ENCODE measurements at regions not wholly inside any gene's neighbourhood (a gene's known extent, or its start where the extent isn't known, plus 50 kb on each side); places are given as distances from the start of the nearest gene placed in this dataset.

GRCh38 chr9:25861421-25861820, 183.2 kb upstream of the TUSC1 start:
- TF ChIP-seq POLR2A (IDR thresholded peaks at IDR 0.05) (no peak), CTCF (IDR thresholded peaks at IDR 0.05) (no peak)
